ENCODE measurements at regions not wholly inside any gene's neighbourhood (a gene's known extent, or its start where the extent isn't known, plus 50 kb on each side); places are given as distances from the start of the nearest gene placed in this dataset.

DNA sequence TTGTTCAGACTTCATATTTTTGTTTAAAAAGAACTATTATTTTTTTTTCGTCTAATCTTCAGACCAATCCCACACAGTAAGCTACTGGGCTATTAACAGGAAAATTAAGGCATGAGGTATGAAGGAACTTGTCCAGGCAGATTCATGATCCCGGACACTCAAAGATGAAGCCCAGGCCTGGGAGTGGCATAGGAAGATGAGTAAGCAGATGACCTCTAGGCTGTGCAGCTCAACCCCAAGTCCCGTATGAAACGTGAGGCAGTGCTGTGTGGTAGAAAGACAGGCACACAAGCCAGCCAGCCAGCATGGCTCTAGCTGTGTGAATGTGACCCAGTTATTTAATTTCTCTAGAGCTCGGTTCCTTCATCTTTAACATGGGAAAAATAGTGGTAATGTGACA lies 231.9 kb downstream of the CLIC5 start:
- no peak for DNase-seq (ENCODE audit: low spot score in 2 of 2)
- TF ChIP-seq, protein P1, sequence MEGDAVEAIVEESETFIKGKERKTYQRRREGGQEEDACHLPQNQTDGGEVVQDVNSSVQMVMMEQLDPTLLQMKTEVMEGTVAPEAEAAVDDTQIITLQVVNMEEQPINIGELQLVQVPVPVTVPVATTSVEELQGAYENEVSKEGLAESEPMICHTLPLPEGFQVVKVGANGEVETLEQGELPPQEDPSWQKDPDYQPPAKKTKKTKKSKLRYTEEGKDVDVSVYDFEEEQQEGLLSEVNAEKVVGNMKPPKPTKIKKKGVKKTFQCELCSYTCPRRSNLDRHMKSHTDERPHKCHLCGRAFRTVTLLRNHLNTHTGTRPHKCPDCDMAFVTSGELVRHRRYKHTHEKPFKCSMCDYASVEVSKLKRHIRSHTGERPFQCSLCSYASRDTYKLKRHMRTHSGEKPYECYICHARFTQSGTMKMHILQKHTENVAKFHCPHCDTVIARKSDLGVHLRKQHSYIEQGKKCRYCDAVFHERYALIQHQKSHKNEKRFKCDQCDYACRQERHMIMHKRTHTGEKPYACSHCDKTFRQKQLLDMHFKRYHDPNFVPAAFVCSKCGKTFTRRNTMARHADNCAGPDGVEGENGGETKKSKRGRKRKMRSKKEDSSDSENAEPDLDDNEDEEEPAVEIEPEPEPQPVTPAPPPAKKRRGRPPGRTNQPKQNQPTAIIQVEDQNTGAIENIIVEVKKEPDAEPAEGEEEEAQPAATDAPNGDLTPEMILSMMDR (IDR thresholded peaks at IDR 0.05), result no peak
- TF ChIP-seq EP300 (IDR thresholded peaks at IDR 0.05), result no peak
- no peak for TF ChIP-seq POLR2A (IDR thresholded peaks at IDR 0.05)
- no peak for TF ChIP-seq POLR2AphosphoS5 (IDR thresholded peaks at IDR 0.05)
- Histone ChIP-seq H3K36me3 (no peaks in the 10 kb centered on the region), H3K9me3 (no peaks in the 10 kb centered on the region), H3K27ac (no peak overlapping the region), H3K4me3 (no peak overlapping the region), H3K4me1 (no peaks in the 10 kb centered on the region), H3K27me3 (no peaks in the 10 kb centered on the region)
- 62% methylated on average over 5 of the region's 5 CpGs for WGBS

DNA sequence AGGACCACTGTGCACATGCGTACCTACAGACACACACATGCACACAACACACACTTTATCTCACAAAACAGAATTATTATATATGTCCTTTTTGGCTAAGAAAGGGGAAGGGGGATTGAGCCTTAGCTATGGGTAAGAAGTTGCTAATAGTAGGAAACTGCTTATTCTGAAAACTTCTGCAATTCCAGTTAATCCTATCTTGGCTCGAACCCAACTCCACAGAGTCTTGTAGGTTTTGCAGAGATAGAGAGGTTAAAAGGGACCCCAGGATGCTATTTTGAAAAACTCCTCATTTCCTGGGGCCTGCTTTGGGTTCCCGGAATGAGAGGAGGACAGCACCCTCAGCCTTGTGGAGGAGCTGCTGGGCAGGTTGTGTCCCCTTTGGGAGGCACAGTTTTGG lies 233.8 kb downstream of the CLIC5 start:
- 92% methylated on average over 3 of the region's 3 CpGs for WGBS
- Histone ChIP-seq H3K27ac (no peak overlapping the region), H3K4me3 (no peak overlapping the region), H3K36me3 (no peaks in the 10 kb centered on the region), H3K9me3 (no peaks in the 10 kb centered on the region), H3K4me1 (no peaks in the 10 kb centered on the region), H3K27me3 (no peaks in the 10 kb centered on the region)
- TF ChIP-seq, protein P1 (IDR thresholded peaks at IDR 0.05), result no peak
- TF ChIP-seq EP300 (IDR thresholded peaks at IDR 0.05), result no peak
- DNase-seq (ENCODE audit: low spot score in 2 of 2), result no peak

DNA sequence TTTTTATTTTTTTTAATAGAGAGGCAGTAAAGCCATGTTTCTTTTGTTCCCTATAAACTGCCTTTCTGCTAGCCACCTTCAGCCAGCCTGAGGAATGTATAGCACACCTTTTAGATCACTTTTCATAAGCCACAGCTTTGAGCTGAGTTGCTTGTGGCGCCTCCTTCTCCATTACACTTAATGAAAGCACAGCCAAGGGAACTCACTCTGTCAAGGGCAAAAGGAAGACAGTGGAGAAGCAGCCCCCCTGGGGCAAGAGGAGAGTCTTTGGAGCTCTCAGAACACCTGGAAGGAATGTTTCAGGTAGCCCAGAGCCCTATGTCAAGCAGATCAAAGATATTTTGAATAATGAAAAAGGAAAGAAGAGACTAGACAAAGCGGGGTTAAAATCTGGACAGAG lies 235.1 kb downstream of the CLIC5 start:
- DNase-seq (ENCODE audit: low spot score in 2 of 2), result no peak
- 89% methylated on average over 2 of the region's 2 CpGs for WGBS
- TF ChIP-seq EP300 (IDR thresholded peaks at IDR 0.05) (no peak), POLR2AphosphoS5 (IDR thresholded peaks at IDR 0.05) (no peak), POLR2A (IDR thresholded peaks at IDR 0.05) (no peak)
- TF ChIP-seq, protein P1 (IDR thresholded peaks at IDR 0.05), result no peak
- Histone ChIP-seq H3K9me3 (no peaks in the 10 kb centered on the region), H3K27ac (no peak overlapping the region), H3K36me3 (no peaks in the 10 kb centered on the region), H3K27me3 (no peaks in the 10 kb centered on the region), H3K4me1 (no peaks in the 10 kb centered on the region), H3K4me3 (no peak overlapping the region)

DNA sequence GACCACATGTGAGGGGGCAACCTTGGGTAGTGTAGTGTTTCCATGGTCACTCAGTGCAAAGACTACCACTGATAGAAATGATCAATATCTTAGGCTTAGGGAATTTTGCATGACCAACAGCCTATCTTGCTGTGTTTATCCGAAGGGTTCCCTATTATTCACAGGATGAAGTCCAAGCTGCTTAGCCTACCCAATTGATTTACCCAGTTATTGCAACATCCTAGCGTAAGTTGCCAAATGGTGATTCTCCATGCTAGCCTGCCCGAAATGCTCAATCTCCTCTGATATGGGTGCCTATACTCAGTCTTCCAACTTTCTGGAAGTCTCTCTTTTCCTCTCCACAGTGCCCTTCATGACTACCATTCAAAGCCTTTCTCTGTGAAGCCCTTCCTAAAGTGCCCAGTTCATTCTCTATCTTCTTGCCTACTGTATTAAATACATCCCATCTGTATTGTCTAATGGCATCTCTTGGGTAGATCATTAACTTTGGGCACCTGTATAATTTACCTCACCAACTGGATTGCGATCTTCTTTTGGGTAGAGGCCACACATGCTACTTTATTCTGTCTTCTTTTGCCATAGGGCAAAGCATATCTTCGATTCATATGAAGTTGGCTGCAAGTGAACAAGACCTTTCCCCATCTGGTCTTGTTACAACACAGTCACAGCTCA lies 240.5 kb downstream of the CLIC5 start:
- TF ChIP-seq POLR2AphosphoS5 (IDR thresholded peaks at IDR 0.05) (no peak), EP300 (IDR thresholded peaks at IDR 0.05) (no peak), POLR2A (IDR thresholded peaks at IDR 0.05) (no peak)
- TF ChIP-seq, protein P1 (IDR thresholded peaks at IDR 0.05), result no peak
- Histone ChIP-seq H3K27ac (no peak overlapping the region), H3K4me3 (no peak overlapping the region), H3K4me1 (no peaks in the 10 kb centered on the region), H3K27me3 (no peaks in the 10 kb centered on the region), H3K36me3 (no peaks in the 10 kb centered on the region), H3K9me3 (no peaks in the 10 kb centered on the region)
- 81% methylated on average over 5 of the region's 5 CpGs for WGBS
- DNase-seq (ENCODE audit: low spot score in 2 of 2), result no peak

DNA sequence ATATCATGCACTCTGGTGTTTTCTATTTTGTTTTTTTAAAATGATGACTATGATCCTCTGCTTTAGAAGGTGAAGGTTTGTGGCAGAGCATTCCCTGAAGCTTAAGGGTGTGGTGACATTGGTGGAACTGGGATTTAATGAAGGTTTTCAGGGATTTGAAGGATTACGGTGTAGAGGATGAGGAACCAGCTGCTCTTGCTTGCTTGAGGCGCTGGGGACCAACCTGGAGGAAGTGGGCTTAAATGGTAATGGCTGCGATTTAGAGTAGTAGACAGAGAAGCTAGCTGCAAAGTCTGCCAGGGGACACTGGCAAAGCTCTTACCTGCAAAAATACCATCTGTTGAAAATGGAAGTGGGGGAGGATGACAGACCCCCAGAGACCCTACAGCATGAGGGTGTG lies 241.8 kb downstream of the CLIC5 start:
- no peaks in the 10 kb centered on the region for H3K27me3 ChIP-seq
- H3K36me3 ChIP-seq, result no peaks in the 10 kb centered on the region
- no peaks in the 10 kb centered on the region for H3K4me1 ChIP-seq
- TF ChIP-seq, protein P1 (IDR thresholded peaks at IDR 0.05), result no peak
- TF ChIP-seq EP300 (IDR thresholded peaks at IDR 0.05) (no peak), POLR2AphosphoS5 (IDR thresholded peaks at IDR 0.05) (no peak), POLR2A (IDR thresholded peaks at IDR 0.05) (no peak)
- 75% methylated on average over 3 of the region's 3 CpGs for WGBS
- no peak overlapping the region for H3K27ac ChIP-seq
- no peak overlapping the region for H3K4me3 ChIP-seq
- H3K9me3 ChIP-seq, result no peaks in the 10 kb centered on the region
- no peak for DNase-seq (ENCODE audit: low spot score in 2 of 2)
